Neural cell (in vitro differentiated cells): ENCODE measurements at regions not wholly inside any gene's neighbourhood (a gene's known extent, or its start where the extent isn't known, plus 50 kb on each side); places are given as distances from the start of the nearest gene placed in this dataset.

ENCODE experiments used
- H2AFZ ChIP-seq: fragments of 200-600, 300-800 bp; sonication (generic), shearing (Covaris generic); 2 replicates; pipeline ENCODE4 v1.6.0; 2014; ENCODE audit warnings: low read depth, mild to moderate bottlenecking, antibody characterized with exemption, low read length, moderate library complexity
- H3F3A ChIP-seq: fragments of 200-600 bp; shearing (Covaris generic); 2 replicates; pipeline ENCODE4 v1.6.1; 2016; ENCODE audit warnings: mild to moderate bottlenecking, moderate library complexity, mixed read lengths, antibody characterized with exemption, low read length; ENCODE audit not compliant: insufficient read depth, poor library complexity, severe bottlenecking
- H3K27ac ChIP-seq: fragments of 200-600, 300-800 bp; sonication (generic), shearing (Covaris generic); 2 replicates; pipeline ENCODE4 v1.5.1; 2014; ENCODE audit warnings: mild to moderate bottlenecking, low read length, moderate library complexity
- H3K27me3 ChIP-seq: fragments of 300-800, 200-600 bp; sonication (generic), shearing (Covaris generic); 2 replicates; pipeline ENCODE4 v1.6.0; 2014; ENCODE audit warnings: mild to moderate bottlenecking, low read depth, low read length, moderate library complexity; ENCODE audit not compliant: insufficient read depth
- H3K36me3 ChIP-seq: fragments of 300-800, 200-600 bp; sonication (generic), shearing (Covaris generic); 2 replicates; pipeline ENCODE4 v1.5.1; 2014; ENCODE audit warnings: mild to moderate bottlenecking, antibody characterized with exemption, low read length, moderate library complexity; ENCODE audit not compliant: insufficient read depth
- H3K4me2 ChIP-seq: fragments of 300-800, 200-600 bp; sonication (generic), shearing (Covaris generic); 2 replicates; pipeline ENCODE4 v1.6.0; 2014; ENCODE audit warnings: mild to moderate bottlenecking, low read length
- H3K4me3 ChIP-seq: fragments of 300-800, 200-600 bp; sonication (generic), shearing (Covaris generic); 2 replicates; pipeline ENCODE4 v1.5.1; 2014; ENCODE audit warnings: mild to moderate bottlenecking, low read length, moderate library complexity
- H3K79me2 ChIP-seq: fragments of 200-600 bp; shearing (Covaris generic); replicated peaks from 2 replicates; pipeline ENCODE4 v1.6.0; 2014; ENCODE audit warnings: mild to moderate bottlenecking, low read length, moderate library complexity; ENCODE audit not compliant: insufficient read depth
- H3K9ac ChIP-seq: fragments of 300-800, 200-600 bp; sonication (generic), shearing (Covaris generic); 2 replicates; pipeline ENCODE4 v1.6.1; 2016; ENCODE audit warnings: mild to moderate bottlenecking, low read length, mixed read lengths
- H3K9me2 ChIP-seq: fragments of 200-600 bp; shearing (Covaris generic); 2 replicates; pipeline ENCODE4 v1.6.1; 2016; ENCODE audit warnings: mild to moderate bottlenecking, low read length, mixed read lengths; ENCODE audit not compliant: insufficient read depth
- H3K9me3 ChIP-seq: fragments of 200-600, 300-800 bp; sonication (generic), shearing (Covaris generic); 2 replicates; pipeline ENCODE4 v1.6.1; 2016; ENCODE audit warnings: mild to moderate bottlenecking, mixed run types, low read length, moderate library complexity, mixed read lengths
- H4K20me1 ChIP-seq: fragments of 200-600 bp; shearing (Covaris generic); 2 replicates; pipeline ENCODE4 v1.6.1; 2016; ENCODE audit warnings: mild to moderate bottlenecking, mixed run types; ENCODE audit not compliant: insufficient read depth
- CTCF ChIP-seq: fragments of 450-650 bp; IDR thresholded peaks from 2 replicates; pipeline ENCODE4 v1.5.1; 2014; ENCODE audit warnings: antibody characterized with exemption, mild to moderate bottlenecking, moderate library complexity; ENCODE audit not compliant: poor library complexity, severe bottlenecking
- EP300 ChIP-seq: fragments of 450-650 bp; conservative IDR thresholded peaks from 2 replicates; pipeline ENCODE4 v1.6.1; 2014; ENCODE audit warnings: antibody characterized with exemption, mild to moderate bottlenecking, moderate library complexity; ENCODE audit not compliant: poor library complexity, severe bottlenecking
- EZH2 ChIP-seq: fragments of 200-600, 300-800 bp; shearing (Covaris generic), sonication (generic); IDR thresholded peaks from 2 replicates; pipeline ENCODE4 v1.6.1; 2014; ENCODE audit warnings: antibody characterized with exemption, low read length, borderline replicate concordance, mild to moderate bottlenecking; ENCODE audit not compliant: insufficient read depth, poor library complexity, severe bottlenecking
- MXI1 ChIP-seq: fragments of 450-650 bp; conservative IDR thresholded peaks from 2 replicates; pipeline ENCODE4 v1.6.1; 2014; ENCODE audit warnings: antibody characterized with exemption, mild to moderate bottlenecking; ENCODE audit not compliant: poor library complexity, severe bottlenecking
- POLR2AphosphoS5 ChIP-seq: IDR thresholded peaks from 2 replicates; pipeline ENCODE4 v1.6.1; 2012
- RAD21 ChIP-seq: fragments of 450-650 bp; conservative IDR thresholded peaks from 2 replicates; pipeline ENCODE4 v1.6.1; 2014; ENCODE audit warnings: antibody characterized with exemption, mild to moderate bottlenecking, moderate library complexity
- REST ChIP-seq: IDR thresholded peaks from 2 replicates; pipeline ENCODE4 v1.6.1; 2012; ENCODE audit warnings: borderline replicate concordance
- SMC3 ChIP-seq: fragments of 450-650 bp; conservative IDR thresholded peaks from 2 replicates; pipeline ENCODE4 v1.6.1; 2014; ENCODE audit warnings: antibody characterized with exemption, mild to moderate bottlenecking, moderate library complexity; ENCODE audit not compliant: poor library complexity
- TAF1 ChIP-seq: IDR thresholded peaks from 2 replicates; pipeline ENCODE4 v1.6.1; 2012; ENCODE audit warnings: low read depth

GRCh38 chr5:17147617-17148016 is 69.8 kb upstream of the BASP1 start:
- no peak overlapping the region for H2AFZ ChIP-seq
- H3K27ac ChIP-seq = no peak overlapping the region

GRCh38 chr5:17148481-17148880 is 69.0 kb upstream of the BASP1 start:
- Histone ChIP-seq H3K27me3 (no peaks in the 10 kb centered on the region), H3K9ac (no peak overlapping the region), H3K4me3 (no peak overlapping the region), H3K27ac (no peak overlapping the region), H3K9me3 (no peaks in the 10 kb centered on the region), H4K20me1 (no peaks in the 10 kb centered on the region), H3K36me3 (no peaks in the 10 kb centered on the region), H3K4me2 (no peak overlapping the region), H3K9me2 (no peaks in the 10 kb centered on the region), H2AFZ (no peak overlapping the region), H3F3A (no peaks in the 10 kb centered on the region), H3K79me2 (no peaks in the 10 kb centered on the region)
- TF ChIP-seq CTCF (no peak), EZH2 (no peak), TAF1 (no peak), POLR2AphosphoS5 (no peak), EP300 (no peak), RAD21 (no peak), SMC3 (no peak)

More at GRCh38 chr5:17147617-17148016, 69.8 kb upstream of the BASP1 start:
- Histone ChIP-seq H3F3A (no peaks in the 10 kb centered on the region), H3K36me3 (no peaks in the 10 kb centered on the region), H3K79me2 (no peaks in the 10 kb centered on the region), H4K20me1 (no peaks in the 10 kb centered on the region), H3K27me3 (no peaks in the 10 kb centered on the region), H3K4me3 (no peak overlapping the region), H3K9me2 (no peaks in the 10 kb centered on the region), H3K9me3 (no peaks in the 10 kb centered on the region), H3K4me2 (no peak overlapping the region), H3K9ac (no peak overlapping the region)
- no peak for TF ChIP-seq RAD21
- no peak for TF ChIP-seq EZH2
- TF ChIP-seq REST = no peak
- no peak for TF ChIP-seq CTCF
- TF ChIP-seq MXI1 = no peak
- no peak for TF ChIP-seq EP300
- no peak for TF ChIP-seq SMC3
- TF ChIP-seq TAF1 = no peak
- TF ChIP-seq POLR2AphosphoS5 = no peak
